Esophagus squamous epithelium (tissue), 5 donors: ENCODE measurements at regions not wholly inside any gene's neighbourhood (a gene's known extent, or its start where the extent isn't known, plus 50 kb on each side); places are given as distances from the start of the nearest gene placed in this dataset.

Experiments
- DNase-seq: peaks from one replicate; lab custom pipeline; 2025; lab: John Stamatoyannopoulos, UW
- H3K27ac ChIP-seq, 4 donors: fragments of 200-600 bp; sonication (generic); one replicate each; pipeline ENCODE4 v1.5.1; 2016 to 2019; ENCODE audit warnings: mild to moderate bottlenecking in 1 of 4
- H3K27me3 ChIP-seq, 4 donors: fragments of 200-600 bp; sonication (generic); 1 replicate in 3 of 4; 2 replicates in 1 of 4; pipeline versions ENCODE4 v1.5.1 to v1.6.0; 2017 to 2021; ENCODE audit warnings: antibody characterized with exemption in 1 of 4
- H3K36me3 ChIP-seq, 3 donors: fragments of 200-600 bp; sonication (generic); one replicate each; pipeline ENCODE4 v1.5.1; 2016 to 2019
- H3K4me1 ChIP-seq, 3 donors: fragments of 200-600 bp; sonication (generic); one replicate each; pipeline ENCODE4 v1.5.1; 2017 to 2019
- H3K4me3 ChIP-seq, 4 donors: fragments of 200-600 bp; sonication (generic); 1 replicate in 3 of 4; 2 replicates in 1 of 4; pipeline ENCODE4 v1.5.1; 2016 to 2019; ENCODE audit warnings: mild to moderate bottlenecking in 2 of 4, moderate library complexity in 1 of 4
- H3K9me3 ChIP-seq, 3 donors: fragments of 200-600 bp; sonication (generic); one replicate each; pipeline ENCODE4 v1.5.1; 2016 to 2019
- POLR2A ChIP-seq, 4 donors: fragments of 450-650 bp; IDR thresholded peaks; one replicate each; pipeline ENCODE4 v1.6.1; 2017; ENCODE audit warnings: antibody characterized with exemption in 4 of 4, mild to moderate bottlenecking in 4 of 4, moderate library complexity in 3 of 4
- WGBS, 2 donors: methylation state at CpG; one replicate each; pipeline ENCODE4 v1.1.5; 2018; 5-methylcytosine and 5-hydroxymethylcytosine counted together
- intact Hi-C: fragments of 100-400 bp; cut with DNase I; formaldehyde crosslinking; loops from one replicate; pipeline ENCODE4 v1.15.0; 2022
- TF ChIP-seq, protein P1 (sequence below), 6 experiments: fragments of 450-650 bp in 4 of 6; fragments of 200-600 bp in 2 of 6; sonication (generic) in 2 of 6; IDR thresholded peaks; one replicate each; pipeline ENCODE4 v1.5.1; 2016 to 2019; ENCODE audit warnings: antibody characterized with exemption in 6 of 6, mild to moderate bottlenecking in 4 of 6, moderate library complexity in 4 of 6
- donor health status: DM: yes; HTN: yes; CAD: no.

GRCh38 chr1:163781146-163781545 is 459.4 kb downstream of the NUF2 start:
- Histone ChIP-seq H3K4me1 (no peaks in the 10 kb centered on the region), H3K27me3 (no peaks in the 10 kb centered on the region), H3K9me3 (peaks cover 0 to 14% (median 7%) of the 10 kb centered on the region in 3 donors), H3K27ac (no peak overlapping the region), H3K4me3 (no peak overlapping the region), H3K36me3 (no peaks in the 10 kb centered on the region)
- TF ChIP-seq POLR2A (IDR thresholded peaks at IDR 0.05) = no peak
- TF ChIP-seq, protein P1, sequence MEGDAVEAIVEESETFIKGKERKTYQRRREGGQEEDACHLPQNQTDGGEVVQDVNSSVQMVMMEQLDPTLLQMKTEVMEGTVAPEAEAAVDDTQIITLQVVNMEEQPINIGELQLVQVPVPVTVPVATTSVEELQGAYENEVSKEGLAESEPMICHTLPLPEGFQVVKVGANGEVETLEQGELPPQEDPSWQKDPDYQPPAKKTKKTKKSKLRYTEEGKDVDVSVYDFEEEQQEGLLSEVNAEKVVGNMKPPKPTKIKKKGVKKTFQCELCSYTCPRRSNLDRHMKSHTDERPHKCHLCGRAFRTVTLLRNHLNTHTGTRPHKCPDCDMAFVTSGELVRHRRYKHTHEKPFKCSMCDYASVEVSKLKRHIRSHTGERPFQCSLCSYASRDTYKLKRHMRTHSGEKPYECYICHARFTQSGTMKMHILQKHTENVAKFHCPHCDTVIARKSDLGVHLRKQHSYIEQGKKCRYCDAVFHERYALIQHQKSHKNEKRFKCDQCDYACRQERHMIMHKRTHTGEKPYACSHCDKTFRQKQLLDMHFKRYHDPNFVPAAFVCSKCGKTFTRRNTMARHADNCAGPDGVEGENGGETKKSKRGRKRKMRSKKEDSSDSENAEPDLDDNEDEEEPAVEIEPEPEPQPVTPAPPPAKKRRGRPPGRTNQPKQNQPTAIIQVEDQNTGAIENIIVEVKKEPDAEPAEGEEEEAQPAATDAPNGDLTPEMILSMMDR (IDR thresholded peaks at IDR 0.05) = no peak
- intact Hi-C loops = no loop called here
- DNase-seq = no peak

- no peak overlapping the region for H3K27ac ChIP-seq
- WGBS, 2 donors = 78 to 84% methylated on average over 2 of the region's 2 CpGs
Measured at GRCh38 chr1:163785868-163786405, 464.2 kb downstream of the NUF2 start.

GRCh38 chr1:163789911-163790310 is 468.2 kb downstream of the NUF2 start:
- intact Hi-C loops = no loop called here

More at GRCh38 chr1:163785868-163786405, 464.2 kb downstream of the NUF2 start:
- no peak for TF ChIP-seq POLR2A (IDR thresholded peaks at IDR 0.05)
- TF ChIP-seq, protein P1 (IDR thresholded peaks at IDR 0.05) = no peak
- Histone ChIP-seq H3K27me3 (no peaks in the 10 kb centered on the region), H3K36me3 (no peaks in the 10 kb centered on the region), H3K9me3 (peaks cover 0 to 10% (median 5%) of the 10 kb centered on the region in 3 donors), H3K4me1 (no peaks in the 10 kb centered on the region), H3K4me3 (no peak overlapping the region)
- intact Hi-C loops = no loop called here
- no peak for DNase-seq

GRCh38 chr1:163794551-163794950 is 472.8 kb downstream of the NUF2 start:
- DNase-seq = no peak
- H3K27me3 ChIP-seq = no peaks in the 10 kb centered on the region
- no peaks in the 10 kb centered on the region for H3K36me3 ChIP-seq
- WGBS, 2 donors = 70 to 71% methylated on average over 3 of the region's 3 CpGs
- H3K9me3 ChIP-seq = peaks cover 0 to 5% (median 4%) of the 10 kb centered on the region in 3 donors
- H3K4me1 ChIP-seq = peaks cover 0 to 20% (median 0%) of the 10 kb centered on the region in 3 donors
- no peak overlapping the region for H3K4me3 ChIP-seq
- no peak for TF ChIP-seq POLR2A (IDR thresholded peaks at IDR 0.05)
- TF ChIP-seq, protein P1 (IDR thresholded peaks at IDR 0.05) = no peak
- H3K27ac ChIP-seq = no peak overlapping the region
- intact Hi-C loops = no loop called here

More at GRCh38 chr1:163789911-163790310, 468.2 kb downstream of the NUF2 start:
- H3K27ac ChIP-seq = no peak overlapping the region
- peaks cover 0 to 5% (median 4%) of the 10 kb centered on the region in 3 donors for H3K9me3 ChIP-seq
- no peaks in the 10 kb centered on the region for H3K36me3 ChIP-seq
- DNase-seq = no peak
- no peaks in the 10 kb centered on the region for H3K4me1 ChIP-seq
- TF ChIP-seq, protein P1 (IDR thresholded peaks at IDR 0.05) = no peak
- no peak for TF ChIP-seq POLR2A (IDR thresholded peaks at IDR 0.05)
- 49 to 53% methylated on average over 4 of the region's 4 CpGs for WGBS, 2 donors
- H3K4me3 ChIP-seq = no peak overlapping the region
- H3K27me3 ChIP-seq = no peaks in the 10 kb centered on the region

DNA sequence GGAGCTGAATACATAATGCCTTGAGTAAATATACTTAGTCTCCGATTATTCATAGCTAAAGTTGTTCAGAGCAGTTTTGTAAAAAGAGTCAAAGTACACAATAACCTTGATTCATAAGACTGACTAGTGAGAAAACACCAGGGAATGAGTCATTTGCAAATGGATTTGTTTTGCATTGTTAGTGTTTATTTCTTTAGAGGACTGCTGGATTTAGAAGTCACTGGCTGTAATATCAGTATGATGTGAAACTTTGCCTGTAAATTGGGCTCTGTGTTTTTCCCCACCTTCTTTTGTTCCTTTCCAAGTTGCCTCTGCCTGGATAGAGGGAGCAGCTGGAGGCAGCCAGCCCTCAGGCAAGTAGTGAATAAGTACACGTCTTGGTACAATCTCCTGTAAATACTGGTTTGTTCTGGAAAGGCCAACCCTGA is 474.7 kb downstream of the NUF2 start:
- TF ChIP-seq POLR2A (IDR thresholded peaks at IDR 0.05) = no peak
- TF ChIP-seq, protein P1 (IDR thresholded peaks at IDR 0.05) = no peak
- no peak for DNase-seq
- no peaks in the 10 kb centered on the region for H3K36me3 ChIP-seq
- H3K27me3 ChIP-seq = no peaks in the 10 kb centered on the region
- intact Hi-C loops = no loop called here
- H3K4me3 ChIP-seq = no peak overlapping the region
- peaks cover 0 to 5% (median 4%) of the 10 kb centered on the region in 3 donors for H3K9me3 ChIP-seq
- 11 to 24% methylated on average over 2 of the region's 2 CpGs for WGBS, 2 donors
- H3K27ac ChIP-seq = peak overlapping the region in 1 of 4 donors; percentile 51
- peaks cover 0 to 20% (median 0%) of the 10 kb centered on the region in 3 donors for H3K4me1 ChIP-seq
